Esophagus muscularis mucosa (tissue), 3 donors: ENCODE measurements at regions not wholly inside any gene's neighbourhood (a gene's known extent, or its start where the extent isn't known, plus 50 kb on each side); places are given as distances from the start of the nearest gene placed in this dataset.

Experiments used
- CTCF ChIP-seq, 3 experiments: fragments of 200-600 bp in 2 of 3; fragments of 450-650 bp in 1 of 3; sonication (generic) in 2 of 3; IDR thresholded peaks; one replicate each; pipeline ENCODE4 v1.5.1; 2017 to 2019; ENCODE audit warnings: antibody characterized with exemption in 3 of 3, mild to moderate bottlenecking in 2 of 3, moderate library complexity in 1 of 3
- POLR2A ChIP-seq: fragments of 450-650 bp; IDR thresholded peaks from one replicate; pipeline ENCODE4 v1.6.1; 2017; ENCODE audit warnings: antibody characterized with exemption, moderate library complexity, mild to moderate bottlenecking, low read depth
- POLR2AphosphoS5 ChIP-seq, 2 donors: sonication (generic); formaldehyde crosslinking; IDR thresholded peaks; one replicate each; pipeline ENCODE4 v1.6.1; 2017; ENCODE audit warnings: antibody characterized with exemption in 2 of 2

- TF ChIP-seq CTCF (IDR thresholded peaks at IDR 0.05) (no peak), POLR2AphosphoS5 (IDR thresholded peaks at IDR 0.05) (no peak), POLR2A (no peak)
Observed at GRCh38 chr15:39029741-39030140, 465.1 kb upstream of the RASGRP1 start.
